Endothelial cell (in vitro differentiated cells): ENCODE measurements at regions not wholly inside any gene's neighbourhood (a gene's known extent, or its start where the extent isn't known, plus 50 kb on each side); places are given as distances from the start of the nearest gene placed in this dataset.

Experiments used
- DNase-seq: peaks from one replicate; pipeline ENCODE4 v3.0.0; 2021; ENCODE audit warnings: low spot score
- H3K27ac Mint-ChIP-seq: one replicate; pipeline ENCODE4 v1.8.0; 2021; ENCODE audit warnings: mixed read lengths, inconsistent platforms; ENCODE audit not compliant: unreplicated experiment
- H3K27me3 Mint-ChIP-seq: one replicate; pipeline ENCODE4 v1.8.0; 2021; ENCODE audit warnings: mild to moderate bottlenecking, moderate library complexity, mixed read lengths, inconsistent platforms; ENCODE audit not compliant: unreplicated experiment
- H3K36me3 Mint-ChIP-seq: one replicate; pipeline ENCODE4 v1.8.0; 2021; ENCODE audit warnings: mild to moderate bottlenecking, low read depth, mixed read lengths, inconsistent platforms; ENCODE audit not compliant: unreplicated experiment
- H3K4me1 Mint-ChIP-seq: one replicate; pipeline ENCODE4 v1.8.0; 2021; ENCODE audit warnings: mild to moderate bottlenecking, mixed read lengths, inconsistent platforms; ENCODE audit not compliant: unreplicated experiment
- H3K4me3 Mint-ChIP-seq: one replicate; pipeline ENCODE4 v1.8.0; 2021; ENCODE audit warnings: mild to moderate bottlenecking, mixed read lengths, inconsistent platforms; ENCODE audit not compliant: unreplicated experiment
- H3K9me3 Mint-ChIP-seq: one replicate; pipeline ENCODE4 v1.8.0; 2021; ENCODE audit warnings: mixed read lengths, inconsistent platforms; ENCODE audit not compliant: unreplicated experiment
- TF ChIP-seq, protein P1 (sequence below): fragments of 200-600 bp; sonication (generic); IDR thresholded peaks from one replicate; pipeline ENCODE4 v1.5.0; 2021; ENCODE audit warnings: antibody characterized with exemption; ENCODE audit not compliant: unreplicated experiment

DNA sequence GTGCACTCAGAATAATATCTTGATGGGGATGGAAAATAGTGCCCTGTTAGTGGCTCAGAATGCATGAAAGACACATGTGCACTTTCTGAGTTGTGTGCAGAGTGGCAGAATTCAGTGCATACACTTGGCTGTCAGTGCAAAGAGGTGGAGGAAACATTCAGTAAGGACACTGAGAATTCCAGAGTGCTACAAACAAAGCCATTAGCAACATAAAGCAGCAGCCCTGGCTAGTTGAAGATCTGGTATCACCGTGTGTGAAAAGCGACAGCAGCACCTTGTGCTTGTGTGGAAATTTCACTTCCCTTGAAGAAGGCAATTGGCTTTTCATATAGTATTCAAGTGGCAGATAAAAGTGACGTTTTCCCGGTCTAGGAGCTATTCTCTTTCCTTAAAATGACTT, 810.4 kb downstream of the TRIML1 start:
- H3K9me3 Mint-ChIP-seq = no peaks in the 10 kb centered on the region
- no peaks in the 10 kb centered on the region for H3K27me3 Mint-ChIP-seq
- no peak overlapping the region for H3K4me3 Mint-ChIP-seq
- no peak overlapping the region for H3K27ac Mint-ChIP-seq
- no peaks in the 10 kb centered on the region for H3K4me1 Mint-ChIP-seq
- TF ChIP-seq, protein P1, sequence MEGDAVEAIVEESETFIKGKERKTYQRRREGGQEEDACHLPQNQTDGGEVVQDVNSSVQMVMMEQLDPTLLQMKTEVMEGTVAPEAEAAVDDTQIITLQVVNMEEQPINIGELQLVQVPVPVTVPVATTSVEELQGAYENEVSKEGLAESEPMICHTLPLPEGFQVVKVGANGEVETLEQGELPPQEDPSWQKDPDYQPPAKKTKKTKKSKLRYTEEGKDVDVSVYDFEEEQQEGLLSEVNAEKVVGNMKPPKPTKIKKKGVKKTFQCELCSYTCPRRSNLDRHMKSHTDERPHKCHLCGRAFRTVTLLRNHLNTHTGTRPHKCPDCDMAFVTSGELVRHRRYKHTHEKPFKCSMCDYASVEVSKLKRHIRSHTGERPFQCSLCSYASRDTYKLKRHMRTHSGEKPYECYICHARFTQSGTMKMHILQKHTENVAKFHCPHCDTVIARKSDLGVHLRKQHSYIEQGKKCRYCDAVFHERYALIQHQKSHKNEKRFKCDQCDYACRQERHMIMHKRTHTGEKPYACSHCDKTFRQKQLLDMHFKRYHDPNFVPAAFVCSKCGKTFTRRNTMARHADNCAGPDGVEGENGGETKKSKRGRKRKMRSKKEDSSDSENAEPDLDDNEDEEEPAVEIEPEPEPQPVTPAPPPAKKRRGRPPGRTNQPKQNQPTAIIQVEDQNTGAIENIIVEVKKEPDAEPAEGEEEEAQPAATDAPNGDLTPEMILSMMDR = no peak
- DNase-seq = no peak
- H3K36me3 Mint-ChIP-seq = no peaks in the 10 kb centered on the region

DNA sequence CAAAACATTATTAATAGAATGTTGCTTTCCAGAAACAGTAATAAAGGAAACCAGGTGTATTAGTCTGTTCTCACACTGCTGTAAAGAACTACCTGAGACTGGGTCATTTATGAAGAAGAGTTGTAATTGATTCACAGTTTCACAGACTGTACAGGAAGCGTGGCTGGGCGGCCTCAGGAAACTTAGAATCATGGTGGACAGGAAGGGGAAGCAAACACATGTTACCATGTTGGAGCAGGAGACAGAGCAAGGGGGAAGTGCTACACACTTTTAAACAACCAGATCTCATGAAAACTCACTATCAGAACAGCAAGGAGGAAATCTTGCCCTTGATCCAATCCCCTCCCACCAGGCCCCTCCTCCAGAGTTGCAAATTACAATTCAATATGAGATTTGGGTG, 815.8 kb downstream of the TRIML1 start:
- no peak for DNase-seq
- Mint-ChIP-seq H3K4me3 (no peak overlapping the region), H3K27ac (no peak overlapping the region), H3K27me3 (no peaks in the 10 kb centered on the region), H3K4me1 (peaks cover 2% of the 10 kb centered on the region), H3K36me3 (no peaks in the 10 kb centered on the region), H3K9me3 (no peaks in the 10 kb centered on the region)
- TF ChIP-seq, protein P1 = no peak

DNA sequence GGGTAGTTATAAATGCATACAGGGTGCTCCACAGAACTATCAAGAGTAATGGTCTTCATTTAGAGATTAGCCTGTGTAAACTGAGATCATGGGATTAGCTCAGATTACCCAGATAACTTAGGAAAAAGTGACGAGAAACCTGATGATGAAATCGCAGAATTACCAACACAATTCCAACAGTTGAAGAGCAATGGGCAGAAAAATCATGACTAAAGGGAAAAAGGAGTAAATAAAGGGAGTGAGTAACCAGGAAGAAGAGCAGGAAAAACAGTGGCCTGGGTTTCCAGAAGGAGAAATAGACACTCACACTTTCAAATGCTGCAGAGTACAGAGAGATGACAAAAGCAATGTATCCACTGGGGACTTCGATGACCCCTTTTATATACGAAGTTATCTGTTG, 817.3 kb downstream of the TRIML1 start:
- Mint-ChIP-seq H3K27ac (no peak overlapping the region), H3K4me3 (no peak overlapping the region), H3K27me3 (no peaks in the 10 kb centered on the region), H3K36me3 (no peaks in the 10 kb centered on the region), H3K9me3 (no peaks in the 10 kb centered on the region), H3K4me1 (peaks cover 13% of the 10 kb centered on the region)
- no peak for DNase-seq
- TF ChIP-seq, protein P1 = no peak

DNA sequence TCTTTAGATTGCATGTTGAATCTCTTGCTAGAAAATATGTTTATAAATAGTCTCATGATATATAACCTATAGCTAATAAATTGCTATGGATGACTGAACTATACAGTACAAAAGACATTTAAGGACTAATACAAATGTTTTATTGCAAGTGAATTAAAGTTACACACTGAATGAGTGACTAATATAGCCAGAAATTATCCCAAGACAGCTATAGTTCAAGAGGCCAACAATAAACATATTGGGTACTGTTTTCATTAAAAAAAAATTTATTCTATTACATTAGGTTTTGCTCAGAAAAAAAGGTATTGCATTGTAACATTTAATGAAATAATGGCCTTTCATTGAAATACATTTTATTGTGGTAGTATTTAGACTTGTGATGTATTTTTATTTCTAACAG, 819.1 kb downstream of the TRIML1 start:
- TF ChIP-seq, protein P1 = no peak
- Mint-ChIP-seq H3K4me3 (no peak overlapping the region), H3K9me3 (no peaks in the 10 kb centered on the region), H3K27me3 (no peaks in the 10 kb centered on the region), H3K4me1 (peaks cover 13% of the 10 kb centered on the region), H3K27ac (no peak overlapping the region), H3K36me3 (no peaks in the 10 kb centered on the region)
- DNase-seq = no peak

DNA sequence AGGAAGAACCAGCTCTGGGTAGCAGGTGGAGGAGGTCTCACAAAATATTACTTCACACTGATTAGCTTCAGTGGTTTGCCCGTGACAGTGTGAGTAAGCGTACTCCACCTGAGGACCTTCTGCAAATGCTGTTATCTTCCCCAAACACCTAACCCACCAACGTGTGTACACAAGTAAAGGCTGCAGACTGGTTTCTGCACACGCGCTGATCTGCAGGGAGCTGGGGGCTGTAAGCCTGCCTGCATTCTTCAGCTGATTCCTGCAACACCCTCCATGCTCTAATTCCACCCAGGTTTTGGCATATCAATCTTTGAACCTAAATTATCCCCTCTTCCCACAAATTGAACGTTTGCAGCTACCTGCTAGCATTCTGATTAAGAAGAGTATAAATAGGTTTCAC, 820.2 kb downstream of the TRIML1 start:
- no peak overlapping the region for H3K4me3 Mint-ChIP-seq
- TF ChIP-seq, protein P1 = no peak
- H3K4me1 Mint-ChIP-seq = peaks cover 13% of the 10 kb centered on the region
- H3K27ac Mint-ChIP-seq = no peak overlapping the region
- DNase-seq = no peak
- H3K27me3 Mint-ChIP-seq = no peaks in the 10 kb centered on the region
- H3K36me3 Mint-ChIP-seq = no peaks in the 10 kb centered on the region
- no peaks in the 10 kb centered on the region for H3K9me3 Mint-ChIP-seq
